Activated T-cell treated with anti-CD3 and anti-CD28 coated beads, Interleukin-2, amount 50 U/mL, for 24 hours (primary cell): ENCODE measurements at regions not wholly inside any gene's neighbourhood (a gene's known extent, or its start where the extent isn't known, plus 50 kb on each side); places are given as distances from the start of the nearest gene placed in this dataset.

ENCODE experiments used
- DNase-seq: peaks from one replicate; pipeline ENCODE4 v3.0.0-alpha.2; 2020
- H3K27ac Mint-ChIP-seq: 2 replicates; pipeline ENCODE4 v1.8.0; 2020; ENCODE audit warnings: mild to moderate bottlenecking, mixed read lengths
- H3K27me3 Mint-ChIP-seq: 2 replicates; pipeline ENCODE4 v1.8.0; 2020; ENCODE audit warnings: mixed read lengths
- H3K36me3 Mint-ChIP-seq: 2 replicates; pipeline ENCODE4 v1.8.0; 2020; ENCODE audit warnings: low read depth, mixed read lengths
- H3K4me1 Mint-ChIP-seq: 2 replicates; pipeline ENCODE4 v1.8.0; 2020; ENCODE audit warnings: low read depth, mixed read lengths
- H3K4me3 Mint-ChIP-seq: 2 replicates; pipeline ENCODE4 v1.8.0; 2020; ENCODE audit warnings: mild to moderate bottlenecking, moderate library complexity, mixed read lengths
- H3K9me3 Mint-ChIP-seq: 2 replicates; pipeline ENCODE4 v1.8.0; 2020; ENCODE audit warnings: mixed read lengths

DNA sequence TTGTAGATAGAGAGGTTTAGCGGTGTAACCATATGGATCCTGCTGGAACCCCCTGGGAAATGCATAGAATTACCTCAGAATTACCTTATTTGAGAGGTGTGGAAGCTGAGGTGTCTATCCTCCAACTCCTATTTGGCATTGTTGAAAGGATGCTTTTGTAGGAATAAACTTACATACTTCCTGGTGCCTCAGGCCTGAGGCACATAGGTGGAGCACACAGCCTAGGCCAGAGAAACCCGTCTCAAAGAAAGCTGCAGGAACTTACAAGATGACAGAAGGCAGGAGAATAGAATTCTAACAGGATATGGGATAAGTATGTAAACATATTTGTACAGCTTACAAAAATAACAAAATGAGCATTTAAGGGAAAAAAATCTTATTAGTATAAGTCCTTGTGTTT is 1507.2 kb upstream of the ZEB2 start:
- no peak for DNase-seq
- H3K9me3 Mint-ChIP-seq = peaks cover 3% of the 10 kb centered on the region
- H3K27me3 Mint-ChIP-seq = no peaks in the 10 kb centered on the region
- no peak overlapping the region for H3K27ac Mint-ChIP-seq
- H3K36me3 Mint-ChIP-seq = no peaks in the 10 kb centered on the region
- H3K4me3 Mint-ChIP-seq = no peak overlapping the region
- H3K4me1 Mint-ChIP-seq = no peaks in the 10 kb centered on the region

DNA sequence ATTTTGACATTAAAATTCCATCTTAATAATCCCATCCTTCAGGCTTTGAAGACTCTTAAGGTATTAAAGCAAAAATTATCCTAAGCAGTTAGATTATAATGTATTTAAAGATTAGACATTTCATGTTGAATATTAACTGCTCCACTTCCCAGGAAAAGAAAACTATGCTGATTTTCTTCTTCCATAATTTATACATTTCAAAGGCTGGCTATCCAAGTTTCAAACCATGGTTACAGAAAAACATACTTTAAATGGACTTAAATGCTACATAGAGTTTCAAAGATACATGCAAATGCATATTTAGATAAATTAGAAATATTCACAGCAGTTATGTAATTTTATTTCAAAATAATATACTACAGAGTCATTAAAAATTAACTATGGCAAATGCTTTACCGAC is 1505.6 kb upstream of the ZEB2 start:
- H3K36me3 Mint-ChIP-seq = no peaks in the 10 kb centered on the region
- DNase-seq = no peak
- no peak overlapping the region for H3K4me3 Mint-ChIP-seq
- no peak overlapping the region for H3K27ac Mint-ChIP-seq
- H3K9me3 Mint-ChIP-seq = peaks cover 5% of the 10 kb centered on the region
- no peaks in the 10 kb centered on the region for H3K27me3 Mint-ChIP-seq
- H3K4me1 Mint-ChIP-seq = no peaks in the 10 kb centered on the region

- no peak for DNase-seq
- Mint-ChIP-seq H3K36me3 (no peaks in the 10 kb centered on the region), H3K4me3 (no peak overlapping the region), H3K27ac (no peak overlapping the region), H3K27me3 (no peaks in the 10 kb centered on the region), H3K9me3 (peaks cover 5% of the 10 kb centered on the region), H3K4me1 (no peaks in the 10 kb centered on the region)
Observed at GRCh38 chr2:146024212-146024743, 1504.4 kb upstream of the ZEB2 start.

- H3K9me3 Mint-ChIP-seq = peaks cover 2% of the 10 kb centered on the region
- H3K27ac Mint-ChIP-seq = no peak overlapping the region
- H3K4me3 Mint-ChIP-seq = no peak overlapping the region
- H3K4me1 Mint-ChIP-seq = no peaks in the 10 kb centered on the region
- no peak for DNase-seq
- H3K36me3 Mint-ChIP-seq = no peaks in the 10 kb centered on the region
- H3K27me3 Mint-ChIP-seq = no peaks in the 10 kb centered on the region
Observed at GRCh38 chr2:146004462-146004861, 1484.5 kb upstream of the ZEB2 start.

DNA sequence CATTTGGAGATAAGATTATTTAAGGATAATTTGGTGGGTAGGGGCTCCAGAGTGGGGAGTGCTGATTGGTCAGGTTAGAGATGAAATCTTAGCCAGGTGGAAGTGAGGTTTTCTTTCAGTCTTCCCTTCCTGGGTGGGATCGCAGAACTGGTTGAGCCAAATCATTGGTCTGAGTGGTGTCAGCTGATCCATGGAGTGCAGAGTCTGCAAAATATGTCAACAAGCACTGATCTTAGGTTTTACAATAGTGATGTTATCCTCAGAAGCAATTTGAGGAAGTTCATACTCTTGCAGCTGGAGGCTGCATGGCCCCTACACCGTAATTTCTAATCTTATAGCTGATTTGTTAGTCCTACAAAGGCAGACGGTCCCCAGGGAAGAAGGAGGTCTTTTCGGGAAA is 1483.4 kb upstream of the ZEB2 start:
- Mint-ChIP-seq H3K36me3 (no peaks in the 10 kb centered on the region), H3K4me1 (no peaks in the 10 kb centered on the region), H3K27ac (no peak overlapping the region), H3K27me3 (no peaks in the 10 kb centered on the region), H3K4me3 (no peak overlapping the region), H3K9me3 (peaks cover 6% of the 10 kb centered on the region)
- DNase-seq = no peak

DNA sequence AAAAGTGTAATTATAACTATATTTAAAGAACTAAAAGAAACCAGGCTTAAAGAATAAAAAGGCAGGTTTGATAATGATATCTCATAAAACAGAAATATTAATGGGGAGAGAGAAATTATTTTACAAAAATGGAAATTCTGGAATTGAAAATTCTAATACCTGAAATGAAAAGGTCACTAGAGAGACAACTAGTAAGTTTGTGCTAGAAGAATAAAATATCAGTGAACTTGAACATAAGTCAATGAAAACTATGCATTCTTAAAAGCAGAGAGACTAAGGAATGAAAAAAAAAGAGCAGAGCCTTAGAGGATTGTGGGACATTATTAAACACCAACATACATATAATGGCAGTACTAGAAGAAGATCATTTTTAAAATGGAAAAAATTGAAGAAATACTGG is 1475.0 kb upstream of the ZEB2 start:
- no peak overlapping the region for H3K27ac Mint-ChIP-seq
- no peaks in the 10 kb centered on the region for H3K27me3 Mint-ChIP-seq
- H3K4me1 Mint-ChIP-seq = no peaks in the 10 kb centered on the region
- no peak for DNase-seq
- no peak overlapping the region for H3K4me3 Mint-ChIP-seq
- H3K9me3 Mint-ChIP-seq = peaks cover 27% of the 10 kb centered on the region
- H3K36me3 Mint-ChIP-seq = no peaks in the 10 kb centered on the region

GRCh38 chr2:145992572-145992971 is 1472.7 kb upstream of the ZEB2 start:
- Mint-ChIP-seq H3K27ac (no peak overlapping the region), H3K36me3 (no peaks in the 10 kb centered on the region), H3K9me3 (peaks cover 19% of the 10 kb centered on the region), H3K27me3 (no peaks in the 10 kb centered on the region), H3K4me3 (no peak overlapping the region), H3K4me1 (no peaks in the 10 kb centered on the region)
- DNase-seq = no peak

DNA sequence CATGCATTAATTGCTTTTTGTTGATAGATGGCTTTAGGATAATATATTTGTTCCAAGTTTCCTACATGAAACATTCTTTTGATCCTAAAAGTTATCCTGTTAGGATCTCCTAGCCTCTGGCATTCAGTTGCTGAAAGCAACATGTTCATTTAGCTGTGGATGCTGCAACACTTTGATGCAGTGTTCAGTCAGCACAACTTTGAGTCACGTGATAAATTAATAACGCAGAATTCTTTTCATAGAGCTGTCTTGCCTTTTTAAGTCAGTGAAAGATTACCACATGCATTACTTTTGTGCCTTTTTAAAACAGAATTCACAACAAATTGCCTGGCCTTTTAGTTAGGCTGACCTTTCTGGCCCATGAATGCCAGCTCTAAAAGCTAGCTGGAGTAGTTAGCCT is 1467.9 kb upstream of the ZEB2 start:
- Mint-ChIP-seq H3K4me1 (no peaks in the 10 kb centered on the region), H3K27me3 (no peaks in the 10 kb centered on the region), H3K36me3 (no peaks in the 10 kb centered on the region), H3K4me3 (no peak overlapping the region), H3K9me3 (peaks cover 7% of the 10 kb centered on the region), H3K27ac (no peak overlapping the region)
- no peak for DNase-seq

GRCh38 chr2:145985517-145985916 is 1465.6 kb upstream of the ZEB2 start:
- Mint-ChIP-seq H3K36me3 (no peaks in the 10 kb centered on the region), H3K4me3 (no peak overlapping the region), H3K27me3 (no peaks in the 10 kb centered on the region), H3K27ac (no peak overlapping the region), H3K4me1 (no peaks in the 10 kb centered on the region), H3K9me3 (peaks cover 2% of the 10 kb centered on the region)
- DNase-seq = no peak

DNA sequence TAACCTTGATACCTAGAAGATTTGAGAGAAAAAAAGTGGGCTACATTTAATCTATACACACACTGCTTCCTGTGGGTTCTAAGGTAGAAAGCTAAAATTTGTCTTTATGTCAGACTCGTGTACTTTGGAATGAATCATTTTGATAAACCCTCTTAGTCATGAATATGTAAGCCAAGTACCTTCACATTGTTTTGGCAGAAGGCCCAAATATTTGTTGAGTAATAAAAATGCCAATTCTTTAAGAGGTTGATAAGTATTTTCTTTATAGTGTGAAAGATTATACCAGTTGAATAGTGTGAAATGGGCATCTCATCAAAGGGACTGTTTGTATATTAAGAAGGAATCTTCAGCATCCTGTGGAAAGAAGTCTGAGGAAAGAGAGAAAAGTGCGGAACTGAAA is 1464.7 kb upstream of the ZEB2 start:
- Mint-ChIP-seq H3K4me1 (no peaks in the 10 kb centered on the region), H3K36me3 (no peaks in the 10 kb centered on the region), H3K27ac (no peak overlapping the region), H3K9me3 (no peaks in the 10 kb centered on the region), H3K4me3 (no peak overlapping the region), H3K27me3 (no peaks in the 10 kb centered on the region)
- no peak for DNase-seq

DNA sequence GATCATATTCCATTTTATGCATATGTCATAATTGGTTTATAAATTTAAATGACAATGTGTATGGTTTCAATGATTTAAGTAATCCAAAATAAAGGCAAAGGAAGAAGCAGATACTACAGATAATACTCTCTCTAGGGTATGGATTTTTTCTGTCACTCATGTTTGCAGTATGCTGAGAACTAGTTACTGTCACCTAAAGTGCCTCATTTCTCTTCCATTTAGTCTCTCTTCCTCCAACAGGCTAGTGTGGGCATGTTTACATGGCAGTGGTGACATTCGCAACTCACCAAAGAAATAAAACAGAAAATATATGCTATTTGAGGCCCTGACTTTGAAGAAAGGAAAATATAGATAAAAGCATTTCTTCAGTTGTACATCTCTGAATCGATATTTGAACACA is 1460.4 kb upstream of the ZEB2 start:
- H3K27ac Mint-ChIP-seq = no peak overlapping the region
- H3K4me1 Mint-ChIP-seq = no peaks in the 10 kb centered on the region

GRCh38 chr2:145975406-145975805 is 1455.5 kb upstream of the ZEB2 start:
- H3K4me3 Mint-ChIP-seq = no peak overlapping the region
- DNase-seq = no peak
- no peaks in the 10 kb centered on the region for H3K36me3 Mint-ChIP-seq
- H3K27me3 Mint-ChIP-seq = no peaks in the 10 kb centered on the region
- no peak overlapping the region for H3K27ac Mint-ChIP-seq
- no peaks in the 10 kb centered on the region for H3K4me1 Mint-ChIP-seq
- no peaks in the 10 kb centered on the region for H3K9me3 Mint-ChIP-seq

More for the DNA sequence above, 1460.4 kb upstream of the ZEB2 start:
- Mint-ChIP-seq H3K4me3 (no peak overlapping the region), H3K9me3 (no peaks in the 10 kb centered on the region), H3K27me3 (no peaks in the 10 kb centered on the region), H3K36me3 (no peaks in the 10 kb centered on the region)
- no peak for DNase-seq

GRCh38 chr2:145961846-145962245 is 1441.9 kb upstream of the ZEB2 start:
- H3K9me3 Mint-ChIP-seq = peaks cover 3% of the 10 kb centered on the region
- H3K36me3 Mint-ChIP-seq = no peaks in the 10 kb centered on the region
- H3K4me3 Mint-ChIP-seq = no peak overlapping the region
- no peak overlapping the region for H3K27ac Mint-ChIP-seq
- H3K4me1 Mint-ChIP-seq = no peaks in the 10 kb centered on the region
- DNase-seq = no peak
- no peaks in the 10 kb centered on the region for H3K27me3 Mint-ChIP-seq

- no peaks in the 10 kb centered on the region for H3K4me1 Mint-ChIP-seq
- no peaks in the 10 kb centered on the region for H3K36me3 Mint-ChIP-seq
- H3K4me3 Mint-ChIP-seq = no peak overlapping the region
- H3K27me3 Mint-ChIP-seq = no peaks in the 10 kb centered on the region
- H3K27ac Mint-ChIP-seq = no peak overlapping the region
- peaks cover 8% of the 10 kb centered on the region for H3K9me3 Mint-ChIP-seq
- DNase-seq = no peak
Observed at GRCh38 chr2:145960479-145961163, 1440.7 kb upstream of the ZEB2 start.

DNA sequence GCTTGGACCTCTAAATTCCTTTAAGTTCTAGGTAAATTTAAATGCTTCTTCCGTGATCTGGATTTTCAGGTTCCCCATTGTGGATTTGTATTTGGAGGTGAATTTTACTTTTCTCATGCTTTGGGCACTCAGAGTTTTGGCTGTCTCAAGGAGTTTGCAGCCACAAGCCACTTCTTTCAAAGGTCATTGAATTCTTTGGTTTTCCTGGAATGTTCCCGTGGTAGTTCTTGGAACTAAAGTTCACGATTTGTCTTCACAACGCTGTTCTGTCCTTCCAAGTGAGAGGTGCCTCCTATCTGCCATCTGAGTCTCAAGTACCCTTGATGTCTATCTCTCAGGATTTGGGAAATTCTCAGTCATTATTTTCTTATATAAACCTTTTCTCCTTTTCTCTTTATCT is 1438.7 kb upstream of the ZEB2 start:
- DNase-seq = no peak
- Mint-ChIP-seq H3K27me3 (no peaks in the 10 kb centered on the region), H3K4me3 (no peak overlapping the region), H3K9me3 (peaks cover 22% of the 10 kb centered on the region), H3K27ac (no peak overlapping the region), H3K36me3 (no peaks in the 10 kb centered on the region), H3K4me1 (no peaks in the 10 kb centered on the region)

- no peak for DNase-seq
- Mint-ChIP-seq H3K4me3 (no peak overlapping the region), H3K9me3 (peaks cover 25% of the 10 kb centered on the region), H3K27ac (no peak overlapping the region), H3K27me3 (no peaks in the 10 kb centered on the region), H3K36me3 (no peaks in the 10 kb centered on the region), H3K4me1 (no peaks in the 10 kb centered on the region)
Observed at GRCh38 chr2:145957929-145958328, 1438.0 kb upstream of the ZEB2 start.
